Osteoblast (primary cell): ENCODE measurements at regions not wholly inside any gene's neighbourhood (a gene's known extent, or its start where the extent isn't known, plus 50 kb on each side); places are given as distances from the start of the nearest gene placed in this dataset.

ENCODE experiments used
- DNase-seq: peaks from one replicate; pipeline ENCODE4 v3.0.0; 2011; ENCODE audit warnings: low spot score, mixed read lengths; ENCODE audit not compliant: insufficient read length; ENCODE audit errors: missing footprints
- H2AFZ ChIP-seq: 2 replicates; pipeline ENCODE4 v1.6.0; 2011; ENCODE audit warnings: mild to moderate bottlenecking, low read length
- H3K27ac ChIP-seq: 2 replicates; pipeline ENCODE4 v1.5.1; 2011; ENCODE audit warnings: mild to moderate bottlenecking, low read depth, low read length, moderate library complexity
- H3K27me3 ChIP-seq: 2 replicates; pipeline ENCODE4 v1.6.0; 2012; ENCODE audit warnings: mild to moderate bottlenecking, control low read depth, inconsistent platforms, low read length, moderate library complexity; ENCODE audit not compliant: insufficient read depth
- H3K36me3 ChIP-seq: 2 replicates; pipeline ENCODE4 v1.5.1; 2011; ENCODE audit warnings: mild to moderate bottlenecking, low read length, control low read depth, moderate library complexity; ENCODE audit not compliant: insufficient read depth
- H3K4me1 ChIP-seq: 2 replicates; pipeline ENCODE4 v1.5.1; 2011; ENCODE audit warnings: mild to moderate bottlenecking, low read length, control low read depth, moderate library complexity; ENCODE audit not compliant: insufficient read depth
- H3K4me2 ChIP-seq: 2 replicates; pipeline ENCODE4 v1.6.0; 2011; ENCODE audit warnings: mild to moderate bottlenecking, low read length; ENCODE audit not compliant: insufficient read depth
- H3K4me3 ChIP-seq: fragments of 200-600 bp; sonication (generic); 3 replicates; pipeline ENCODE4 v1.5.1; 2012; ENCODE audit warnings: mild to moderate bottlenecking, low read length, inconsistent platforms; ENCODE audit not compliant: insufficient read depth
- H3K79me2 ChIP-seq: 2 replicates; pipeline ENCODE4 v1.6.0; 2012; ENCODE audit warnings: mild to moderate bottlenecking, low read length, control low read depth, inconsistent platforms; ENCODE audit not compliant: insufficient read depth
- H3K9me3 ChIP-seq: 2 replicates; pipeline ENCODE4 v1.5.1; 2011; ENCODE audit warnings: low read depth, low read length, control low read depth
- H4K20me1 ChIP-seq: 2 replicates; pipeline ENCODE4 v1.6.0; 2012; ENCODE audit warnings: mild to moderate bottlenecking, low read length, control low read depth; ENCODE audit not compliant: insufficient read depth
- CTCF ChIP-seq: IDR thresholded peaks from 2 replicates; pipeline ENCODE4 v1.5.1; 2011; ENCODE audit warnings: mild to moderate bottlenecking, low read depth, low read length, moderate library complexity; ENCODE audit errors: extremely low read depth

- no peaks in the 10 kb centered on the region for H3K4me1 ChIP-seq
- peaks cover 4% of the 10 kb centered on the region for H3K9me3 ChIP-seq
- no peak overlapping the region for H2AFZ ChIP-seq
- H4K20me1 ChIP-seq = no peaks in the 10 kb centered on the region
- no peak overlapping the region for H3K4me3 ChIP-seq
- H3K36me3 ChIP-seq = no peaks in the 10 kb centered on the region
- no peak overlapping the region for H3K4me2 ChIP-seq
- H3K27ac ChIP-seq = no peak overlapping the region
- no peaks in the 10 kb centered on the region for H3K27me3 ChIP-seq
- DNase-seq = no peak
- H3K79me2 ChIP-seq = no peaks in the 10 kb centered on the region
- no peak for TF ChIP-seq CTCF
Observed at GRCh38 chr7:117949232-117949631, 76.0 kb upstream of the CTTNBP2 start.

- no peak for DNase-seq
- no peak overlapping the region for H3K4me2 ChIP-seq
- H3K27ac ChIP-seq = no peak overlapping the region
- no peak for TF ChIP-seq CTCF
- H3K27me3 ChIP-seq = no peaks in the 10 kb centered on the region
- H3K4me3 ChIP-seq = no peak overlapping the region
- H3K4me1 ChIP-seq = no peaks in the 10 kb centered on the region
- no peaks in the 10 kb centered on the region for H4K20me1 ChIP-seq
- H3K36me3 ChIP-seq = no peaks in the 10 kb centered on the region
- no peaks in the 10 kb centered on the region for H3K79me2 ChIP-seq
- no peaks in the 10 kb centered on the region for H3K9me3 ChIP-seq
- no peak overlapping the region for H2AFZ ChIP-seq
Observed at GRCh38 chr7:117950601-117951260, 77.5 kb upstream of the CTTNBP2 start.

- H3K27ac ChIP-seq = no peak overlapping the region
- no peak for TF ChIP-seq CTCF
- H3K4me1 ChIP-seq = no peaks in the 10 kb centered on the region
- H3K36me3 ChIP-seq = no peaks in the 10 kb centered on the region
- H3K4me2 ChIP-seq = no peak overlapping the region
- H3K27me3 ChIP-seq = no peaks in the 10 kb centered on the region
- H2AFZ ChIP-seq = no peak overlapping the region
- H3K9me3 ChIP-seq = no peaks in the 10 kb centered on the region
- H4K20me1 ChIP-seq = no peaks in the 10 kb centered on the region
- H3K4me3 ChIP-seq = no peak overlapping the region
- no peak for DNase-seq
- H3K79me2 ChIP-seq = no peaks in the 10 kb centered on the region
Observed at GRCh38 chr7:117951285-117951684, 78.0 kb upstream of the CTTNBP2 start.

GRCh38 chr7:117951691-117952280 is 78.5 kb upstream of the CTTNBP2 start:
- H4K20me1 ChIP-seq = no peaks in the 10 kb centered on the region
- H3K36me3 ChIP-seq = no peaks in the 10 kb centered on the region

More at GRCh38 chr7:117951691-117952280, 78.5 kb upstream of the CTTNBP2 start:
- Histone ChIP-seq H3K9me3 (no peaks in the 10 kb centered on the region), H3K79me2 (no peaks in the 10 kb centered on the region), H3K4me3 (no peak overlapping the region), H2AFZ (no peak overlapping the region), H3K27me3 (no peaks in the 10 kb centered on the region), H3K27ac (no peak overlapping the region), H3K4me2 (no peak overlapping the region), H3K4me1 (no peaks in the 10 kb centered on the region)
- TF ChIP-seq CTCF = no peak
- DNase-seq = no peak
